GM19438 (cell line): ENCODE measurements at regions not wholly inside any gene's neighbourhood (a gene's known extent, or its start where the extent isn't known, plus 50 kb on each side); places are given as distances from the start of the nearest gene placed in this dataset.

Experiments
- ATAC-seq: cut with Tn5 transposase; IDR thresholded peaks from one replicate; pipeline ENCODE4 v1.9.1; 2021; ENCODE audit warnings: low read depth; ENCODE audit not compliant: unreplicated experiment

- ATAC-seq = no peak
Observed at GRCh38 chrX:33465137-33465536, 253.8 kb upstream of the DMD start.

- no peak for ATAC-seq
Observed at GRCh38 chrX:33457102-33457501, 245.8 kb upstream of the DMD start.

- no peak for ATAC-seq
Observed at GRCh38 chrX:33447285-33447684, 235.9 kb upstream of the DMD start.

- ATAC-seq = peak; percentile 80
Observed at GRCh38 chrX:33434256-33435092, 223.1 kb upstream of the DMD start.

GRCh38 chrX:33416273-33416805 is 205.0 kb upstream of the DMD start:
- ATAC-seq = no peak

- ATAC-seq = no peak
Observed at GRCh38 chrX:33415459-33415858, 204.1 kb upstream of the DMD start.

- no peak for ATAC-seq
Observed at GRCh38 chrX:33385546-33385945, 174.2 kb upstream of the DMD start.

GRCh38 chrX:33379839-33380238 is 168.5 kb upstream of the DMD start:
- no peak for ATAC-seq

GRCh38 chrX:33357606-33358005 is 146.3 kb upstream of the DMD start:
- ATAC-seq = no peak

GRCh38 chrX:33339219-33339618 is 127.9 kb upstream of the DMD start:
- no peak for ATAC-seq

GRCh38 chrX:33336783-33337182 is 125.4 kb upstream of the DMD start:
- peak; percentile 62 for ATAC-seq

- no peak for ATAC-seq
Observed at GRCh38 chrX:33333271-33333670, 121.9 kb upstream of the DMD start.

- no peak for ATAC-seq
Observed at GRCh38 chrX:33330798-33331197, 119.4 kb upstream of the DMD start.

- ATAC-seq = no peak
Observed at GRCh38 chrX:33324099-33324498, 112.8 kb upstream of the DMD start.

GRCh38 chrX:33307911-33308354 is 96.6 kb upstream of the DMD start:
- ATAC-seq = no peak

- ATAC-seq = no peak
Observed at GRCh38 chrX:33298622-33299021, 87.3 kb upstream of the DMD start.

- no peak for ATAC-seq
Observed at GRCh38 chrX:33285550-33285949, 74.2 kb upstream of the DMD start.

- no peak for ATAC-seq
Observed at GRCh38 chrX:33277046-33277445, 65.7 kb upstream of the DMD start.

- ATAC-seq = no peak
Observed at GRCh38 chrX:33273535-33273934, 62.2 kb upstream of the DMD start.

GRCh38 chrX:33272986-33273385 is 61.6 kb upstream of the DMD start:
- no peak for ATAC-seq
